ENCODE measurements at regions not wholly inside any gene's neighbourhood (a gene's known extent, or its start where the extent isn't known, plus 50 kb on each side); places are given as distances from the start of the nearest gene placed in this dataset.

DNA sequence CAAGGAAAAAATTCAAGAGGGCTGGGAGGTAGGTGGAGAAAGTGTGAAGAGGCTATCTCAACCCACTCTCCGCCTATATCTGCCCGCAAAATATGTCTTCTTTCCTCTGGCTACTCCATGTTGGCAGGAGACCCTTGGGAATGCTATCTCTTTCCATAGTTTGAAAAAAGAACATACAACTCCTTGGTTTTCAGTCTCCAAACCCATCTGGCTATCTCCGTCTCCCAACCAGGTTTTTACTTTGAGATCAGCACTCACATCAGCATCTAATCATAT lies 109.9 kb upstream of the IFNE start:
- Mint-ChIP-seq H3K4me3 (ENCODE audit: unreplicated experiment) (no peak overlapping the region), H3K36me3 (ENCODE audit: unreplicated experiment) (no peaks in the 10 kb centered on the region), H3K27me3 (ENCODE audit: unreplicated experiment) (no peaks in the 10 kb centered on the region), H3K27ac (ENCODE audit: unreplicated experiment) (no peak overlapping the region), H3K4me1 (ENCODE audit: low read depth, unreplicated experiment) (no peaks in the 10 kb centered on the region), H3K9me3 (ENCODE audit: unreplicated experiment) (no peaks in the 10 kb centered on the region)
- DNase-seq = no peak
- TF ChIP-seq, protein P1, sequence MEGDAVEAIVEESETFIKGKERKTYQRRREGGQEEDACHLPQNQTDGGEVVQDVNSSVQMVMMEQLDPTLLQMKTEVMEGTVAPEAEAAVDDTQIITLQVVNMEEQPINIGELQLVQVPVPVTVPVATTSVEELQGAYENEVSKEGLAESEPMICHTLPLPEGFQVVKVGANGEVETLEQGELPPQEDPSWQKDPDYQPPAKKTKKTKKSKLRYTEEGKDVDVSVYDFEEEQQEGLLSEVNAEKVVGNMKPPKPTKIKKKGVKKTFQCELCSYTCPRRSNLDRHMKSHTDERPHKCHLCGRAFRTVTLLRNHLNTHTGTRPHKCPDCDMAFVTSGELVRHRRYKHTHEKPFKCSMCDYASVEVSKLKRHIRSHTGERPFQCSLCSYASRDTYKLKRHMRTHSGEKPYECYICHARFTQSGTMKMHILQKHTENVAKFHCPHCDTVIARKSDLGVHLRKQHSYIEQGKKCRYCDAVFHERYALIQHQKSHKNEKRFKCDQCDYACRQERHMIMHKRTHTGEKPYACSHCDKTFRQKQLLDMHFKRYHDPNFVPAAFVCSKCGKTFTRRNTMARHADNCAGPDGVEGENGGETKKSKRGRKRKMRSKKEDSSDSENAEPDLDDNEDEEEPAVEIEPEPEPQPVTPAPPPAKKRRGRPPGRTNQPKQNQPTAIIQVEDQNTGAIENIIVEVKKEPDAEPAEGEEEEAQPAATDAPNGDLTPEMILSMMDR (IDR thresholded peaks at IDR 0.05; ENCODE audit: partially characterized antibody, unreplicated experiment) = no peak

DNA sequence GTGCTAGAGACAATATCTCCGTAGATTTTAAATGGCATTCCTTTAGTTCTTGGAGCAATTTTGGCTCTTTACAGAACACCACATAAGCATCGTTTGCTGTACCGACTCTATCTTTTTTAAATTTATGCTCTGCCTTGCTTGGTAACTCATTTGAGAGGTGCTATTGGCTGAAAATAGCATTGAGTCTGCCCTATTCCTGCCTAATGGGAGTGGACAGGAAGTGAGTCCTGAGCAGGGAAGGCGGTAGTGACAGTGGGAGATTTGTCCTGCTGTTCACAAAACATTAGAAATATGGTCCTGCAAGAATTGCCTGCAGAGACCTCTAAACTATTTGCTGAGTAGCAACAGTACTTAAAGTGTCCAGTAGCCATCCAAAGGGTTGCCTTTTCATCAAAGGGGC lies 115.2 kb upstream of the IFNE start:
- Mint-ChIP-seq H3K9me3 (ENCODE audit: unreplicated experiment) (no peaks in the 10 kb centered on the region), H3K4me1 (ENCODE audit: low read depth, unreplicated experiment) (no peaks in the 10 kb centered on the region), H3K4me3 (ENCODE audit: unreplicated experiment) (no peak overlapping the region), H3K27me3 (ENCODE audit: unreplicated experiment) (no peaks in the 10 kb centered on the region), H3K36me3 (ENCODE audit: unreplicated experiment) (peaks cover 3% of the 10 kb centered on the region), H3K27ac (ENCODE audit: unreplicated experiment) (no peak overlapping the region)
- TF ChIP-seq, protein P1 (IDR thresholded peaks at IDR 0.05; ENCODE audit: partially characterized antibody, unreplicated experiment) = no peak
- no peak for DNase-seq

DNA sequence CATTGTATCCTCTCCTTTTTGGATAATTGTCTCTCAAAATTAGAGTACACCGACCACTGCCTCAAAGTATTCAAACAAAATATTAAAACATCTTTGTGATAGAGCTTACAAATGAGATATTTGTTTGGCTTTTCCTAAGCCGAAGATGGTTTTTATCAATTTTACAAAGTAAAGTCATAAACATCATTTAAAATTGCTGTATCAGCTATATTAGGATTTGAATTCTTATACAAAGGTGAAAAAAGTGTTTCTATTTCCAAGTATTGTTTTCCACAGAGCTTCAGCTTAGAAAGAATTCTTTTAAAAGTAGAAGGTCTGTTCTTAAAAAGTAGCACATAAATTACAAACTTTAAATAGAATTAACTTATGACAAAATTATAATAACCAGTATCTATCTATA lies 116.6 kb upstream of the IFNE start:
- Mint-ChIP-seq H3K9me3 (ENCODE audit: unreplicated experiment) (no peaks in the 10 kb centered on the region), H3K4me1 (ENCODE audit: low read depth, unreplicated experiment) (no peaks in the 10 kb centered on the region), H3K27me3 (ENCODE audit: unreplicated experiment) (no peaks in the 10 kb centered on the region), H3K27ac (ENCODE audit: unreplicated experiment) (no peak overlapping the region), H3K36me3 (ENCODE audit: unreplicated experiment) (peaks cover 3% of the 10 kb centered on the region), H3K4me3 (ENCODE audit: unreplicated experiment) (no peak overlapping the region)
- no peak for DNase-seq
- TF ChIP-seq, protein P1 (IDR thresholded peaks at IDR 0.05; ENCODE audit: partially characterized antibody, unreplicated experiment) = no peak

DNA sequence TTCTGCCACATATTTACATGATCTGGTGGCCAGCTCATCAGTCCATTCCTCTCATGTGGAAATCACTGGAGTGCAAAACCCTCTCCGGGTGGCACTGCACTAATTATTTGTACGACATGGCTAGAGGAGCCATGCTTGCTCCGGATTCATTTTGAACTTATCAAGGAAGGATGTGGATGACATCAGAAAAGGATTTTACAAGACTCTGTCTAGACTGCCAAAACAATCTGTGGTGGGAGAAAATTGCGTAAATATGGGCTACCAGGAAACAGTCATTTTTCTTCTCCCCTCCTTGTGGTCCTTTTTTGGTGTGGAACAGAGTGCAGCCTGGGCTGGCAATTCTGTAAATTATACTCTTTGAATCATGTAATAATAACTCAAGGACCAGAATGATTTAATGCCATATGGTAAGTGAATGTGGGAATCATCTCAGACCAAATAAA lies 123.4 kb upstream of the IFNE start:
- H3K27ac Mint-ChIP-seq (ENCODE audit: unreplicated experiment) = no peak overlapping the region

DNA sequence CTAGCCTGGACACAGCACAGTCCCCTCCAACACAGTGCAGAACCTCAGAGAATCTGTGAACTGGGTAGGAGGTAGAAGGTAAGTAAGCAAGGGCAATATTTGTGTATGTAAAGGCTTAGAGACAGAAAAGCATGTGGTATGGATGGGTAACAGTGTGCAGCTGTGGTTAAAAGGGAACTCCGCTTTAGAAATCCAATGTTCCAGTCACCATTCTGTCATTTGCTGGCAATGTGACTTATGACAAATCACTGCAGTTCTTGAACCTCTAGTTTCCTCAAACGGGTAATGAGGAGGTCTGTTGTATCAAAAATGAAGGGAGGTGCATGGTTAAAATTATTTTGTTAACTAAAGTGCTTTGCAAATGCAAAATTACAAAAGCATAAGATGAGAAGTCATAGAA lies 125.5 kb upstream of the IFNE start:
- Mint-ChIP-seq H3K27me3 (ENCODE audit: unreplicated experiment) (no peaks in the 10 kb centered on the region), H3K4me1 (ENCODE audit: low read depth, unreplicated experiment) (no peaks in the 10 kb centered on the region), H3K36me3 (ENCODE audit: unreplicated experiment) (no peaks in the 10 kb centered on the region), H3K9me3 (ENCODE audit: unreplicated experiment) (no peaks in the 10 kb centered on the region), H3K4me3 (ENCODE audit: unreplicated experiment) (no peak overlapping the region), H3K27ac (ENCODE audit: unreplicated experiment) (no peak overlapping the region)
- TF ChIP-seq, protein P1 (IDR thresholded peaks at IDR 0.05; ENCODE audit: partially characterized antibody, unreplicated experiment) = no peak
- no peak for DNase-seq

More for the DNA sequence above, 123.4 kb upstream of the IFNE start:
- Mint-ChIP-seq H3K27me3 (ENCODE audit: unreplicated experiment) (no peaks in the 10 kb centered on the region), H3K4me3 (ENCODE audit: unreplicated experiment) (no peak overlapping the region), H3K36me3 (ENCODE audit: unreplicated experiment) (peaks cover 3% of the 10 kb centered on the region), H3K9me3 (ENCODE audit: unreplicated experiment) (no peaks in the 10 kb centered on the region), H3K4me1 (ENCODE audit: low read depth, unreplicated experiment) (no peaks in the 10 kb centered on the region)
- no peak for DNase-seq
- TF ChIP-seq, protein P1 (IDR thresholded peaks at IDR 0.05; ENCODE audit: partially characterized antibody, unreplicated experiment) = no peak
